A673 (cell line): ENCODE measurements at regions not wholly inside any gene's neighbourhood (a gene's known extent, or its start where the extent isn't known, plus 50 kb on each side); places are given as distances from the start of the nearest gene placed in this dataset.

ENCODE experiments used
- BruUV-seq: library from RNA; stranded (reverse); fragments of 400-500 nt; replicated peaks from 2 replicates; lab custom pipeline; 2021; lab: Mats Ljungman, UMichigan
- CTCF ChIA-PET: fragments of 300-600 bp; sonication (Branson Sonifier 250); formaldehyde crosslinking; loops from one replicate; lab custom pipeline; 2022; ENCODE audit warnings: antibody characterized with exemption; lab: Charles Lee
- POLR2A ChIA-PET: fragments of 300-600 bp; sonication (Branson Sonifier 250); formaldehyde crosslinking; loops from one replicate; lab custom pipeline; 2022; ENCODE audit warnings: antibody characterized with exemption; ENCODE audit not compliant: low non-redundant PET; lab: Charles Lee
- DNase-seq: peaks from one replicate; pipeline ENCODE4 v3.0.0-alpha.2; 2015; ENCODE audit warnings: low spot score
- H3K27ac ChIP-seq: fragments of 200-600 bp; sonication (generic); 2 replicates; pipeline ENCODE4 v1.5.1; 2016; ENCODE audit warnings: mixed run types, low read depth, mild to moderate bottlenecking, mixed read lengths, antibody characterized with exemption, low read length; ENCODE audit not compliant: poor library complexity, severe bottlenecking
- H3K27me3 ChIP-seq: fragments of 200-600 bp; sonication (generic); replicated peaks from 2 replicates; pipeline ENCODE4 v1.6.1; 2017; ENCODE audit warnings: mixed run types, low read depth, mild to moderate bottlenecking, mixed read lengths, antibody characterized with exemption, low read length; ENCODE audit not compliant: insufficient read depth, poor library complexity
- H3K36me3 ChIP-seq: fragments of 200-600 bp; sonication (generic); 2 replicates; pipeline ENCODE4 v1.6.1; 2016; ENCODE audit warnings: mixed run types, mild to moderate bottlenecking, mixed read lengths, antibody characterized with exemption, low read length; ENCODE audit not compliant: insufficient read depth, poor library complexity, severe bottlenecking
- H3K4me1 ChIP-seq: fragments of 200-600 bp; sonication (generic); 2 replicates; pipeline ENCODE4 v1.6.1; 2017; ENCODE audit warnings: mixed run types, mild to moderate bottlenecking, mixed read lengths, antibody characterized with exemption, low read length; ENCODE audit not compliant: insufficient read depth, poor library complexity, severe bottlenecking
- H3K4me3 ChIP-seq: fragments of 200-600 bp; sonication (generic); 2 replicates; pipeline ENCODE4 v1.5.1; 2016; ENCODE audit warnings: low read depth, mixed run types, mild to moderate bottlenecking, mixed read lengths, low read length; ENCODE audit not compliant: poor library complexity, severe bottlenecking
- H3K9me3 ChIP-seq: fragments of 200-600 bp; sonication (generic); 2 replicates; pipeline ENCODE4 v1.6.1; 2016; ENCODE audit warnings: mixed run types, low read depth, mild to moderate bottlenecking, mixed read lengths, antibody characterized with exemption, low read length; ENCODE audit not compliant: poor library complexity, severe bottlenecking
- EZH2 ChIP-seq: fragments of 200-600 bp; sonication (generic); IDR thresholded peaks from 2 replicates; pipeline ENCODE4 v1.6.1; 2017; ENCODE audit warnings: borderline replicate concordance, low read depth, mild to moderate bottlenecking, mixed read lengths, antibody characterized with exemption, low read length; ENCODE audit not compliant: poor library complexity, severe bottlenecking
- intact Hi-C: fragments of 100-400 bp; cut with micrococcal nuclease; formaldehyde crosslinking; loops from one replicate; pipeline ENCODE4 v1.10.0; 2022; ENCODE audit not compliant: unreplicated experiment
- TF ChIP-seq, protein P1 (sequence below): fragments of 300-800, 200-600 bp; sonication (generic); conservative IDR thresholded peaks from 2 replicates; pipeline ENCODE4 v1.5.1; 2017; ENCODE audit warnings: low read depth, mild to moderate bottlenecking, antibody characterized with exemption, low read length, moderate library complexity, mixed read lengths

DNA sequence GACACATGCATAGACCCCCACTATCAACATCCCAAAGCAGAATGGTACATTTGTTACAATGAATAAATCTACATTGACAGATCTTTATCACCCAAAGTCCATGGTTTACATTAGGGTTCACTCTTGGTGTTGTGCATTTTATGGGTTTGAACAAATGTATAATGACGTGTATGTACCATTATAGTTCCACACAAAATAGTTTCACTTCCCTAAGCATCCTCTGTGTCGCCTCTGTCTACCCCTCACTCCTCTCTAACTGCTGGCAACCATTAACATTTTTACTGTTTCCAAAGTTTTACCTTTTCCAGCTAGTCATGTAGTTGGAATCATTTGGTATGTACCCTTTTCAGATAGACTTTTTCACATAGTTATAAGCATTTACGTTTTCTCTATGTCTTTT is 69.5 kb upstream of the LMO3 start:
- no peaks in the 10 kb centered on the region for H3K36me3 ChIP-seq
- no peaks in the 10 kb centered on the region for H3K27me3 ChIP-seq
- H3K27ac ChIP-seq, result no peak overlapping the region
- intact Hi-C loops, result no loop called here
- no peak for DNase-seq
- POLR2A ChIA-PET, result no interaction called here
- H3K9me3 ChIP-seq, result no peaks in the 10 kb centered on the region
- TF ChIP-seq, protein P1, sequence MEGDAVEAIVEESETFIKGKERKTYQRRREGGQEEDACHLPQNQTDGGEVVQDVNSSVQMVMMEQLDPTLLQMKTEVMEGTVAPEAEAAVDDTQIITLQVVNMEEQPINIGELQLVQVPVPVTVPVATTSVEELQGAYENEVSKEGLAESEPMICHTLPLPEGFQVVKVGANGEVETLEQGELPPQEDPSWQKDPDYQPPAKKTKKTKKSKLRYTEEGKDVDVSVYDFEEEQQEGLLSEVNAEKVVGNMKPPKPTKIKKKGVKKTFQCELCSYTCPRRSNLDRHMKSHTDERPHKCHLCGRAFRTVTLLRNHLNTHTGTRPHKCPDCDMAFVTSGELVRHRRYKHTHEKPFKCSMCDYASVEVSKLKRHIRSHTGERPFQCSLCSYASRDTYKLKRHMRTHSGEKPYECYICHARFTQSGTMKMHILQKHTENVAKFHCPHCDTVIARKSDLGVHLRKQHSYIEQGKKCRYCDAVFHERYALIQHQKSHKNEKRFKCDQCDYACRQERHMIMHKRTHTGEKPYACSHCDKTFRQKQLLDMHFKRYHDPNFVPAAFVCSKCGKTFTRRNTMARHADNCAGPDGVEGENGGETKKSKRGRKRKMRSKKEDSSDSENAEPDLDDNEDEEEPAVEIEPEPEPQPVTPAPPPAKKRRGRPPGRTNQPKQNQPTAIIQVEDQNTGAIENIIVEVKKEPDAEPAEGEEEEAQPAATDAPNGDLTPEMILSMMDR, result no peak
- no peak for TF ChIP-seq EZH2
- no peaks in the 10 kb centered on the region for H3K4me1 ChIP-seq
- BruUV-seq, result no TSS peak
- CTCF ChIA-PET, result interaction anchor here (0.6 kb wide), 1 partner anchor 10 kb away, joined by 3 read pairs; no protein-coding TSS in a partner anchor
- no peak overlapping the region for H3K4me3 ChIP-seq

DNA sequence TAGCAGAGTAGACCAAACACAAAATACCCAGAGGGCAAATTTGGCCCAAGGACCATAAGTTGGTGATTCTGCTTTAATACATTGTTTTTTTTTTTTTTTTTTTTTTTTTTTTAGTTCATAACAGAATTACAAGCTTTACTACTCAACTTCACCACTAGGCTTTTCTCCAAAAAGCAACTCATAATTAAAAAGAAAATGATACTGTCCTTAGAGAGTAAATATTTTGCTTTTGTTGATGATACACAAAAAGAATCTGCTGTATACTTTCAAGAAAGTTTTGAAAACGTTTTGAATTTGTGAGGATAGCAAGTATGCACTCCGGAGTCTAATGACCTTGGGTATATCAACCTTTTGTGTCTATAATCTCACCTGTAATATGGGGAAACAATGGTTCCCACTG is 68.9 kb upstream of the LMO3 start:
- H3K36me3 ChIP-seq, result no peaks in the 10 kb centered on the region
- TF ChIP-seq, protein P1, result no peak
- no peak for TF ChIP-seq EZH2
- ChIA-PET POLR2A (no interaction called here), CTCF (no interaction called here)
- no peak for DNase-seq
- H3K4me1 ChIP-seq, result no peaks in the 10 kb centered on the region
- no peak overlapping the region for H3K27ac ChIP-seq
- no TSS peak for BruUV-seq
- intact Hi-C loops, result no loop called here
- no peaks in the 10 kb centered on the region for H3K27me3 ChIP-seq
- H3K9me3 ChIP-seq, result no peaks in the 10 kb centered on the region
- no peak overlapping the region for H3K4me3 ChIP-seq

DNA sequence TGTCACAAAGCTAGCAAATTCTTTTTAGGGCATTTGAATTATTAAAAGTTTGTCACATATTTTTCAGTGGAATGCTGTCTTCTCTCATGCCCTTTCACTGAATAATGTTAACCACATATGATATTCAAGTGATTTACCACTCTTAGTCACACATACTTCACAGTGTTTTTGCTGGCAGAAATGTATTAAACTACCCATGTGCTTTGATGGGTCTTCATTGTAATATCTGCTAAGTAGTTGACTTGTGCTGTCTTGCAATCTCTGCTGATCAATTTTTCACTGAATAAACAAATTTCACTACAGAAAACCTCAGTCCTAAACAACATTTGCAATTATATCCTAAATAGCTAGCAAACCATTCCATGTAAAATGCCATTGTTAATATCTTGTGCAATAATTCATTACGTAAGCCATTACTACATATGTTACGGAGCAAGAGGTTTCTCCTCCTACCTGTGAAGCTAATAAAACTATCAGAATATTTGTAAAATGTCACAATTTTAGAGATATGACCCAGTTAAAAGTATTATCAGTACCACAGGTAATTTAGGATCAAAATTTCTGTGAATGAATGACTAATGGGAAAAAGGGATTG is 64.6 kb upstream of the LMO3 start:
- TF ChIP-seq, protein P1, result no peak
- TF ChIP-seq EZH2, result no peak
- no TSS peak for BruUV-seq
- no peaks in the 10 kb centered on the region for H3K36me3 ChIP-seq
- DNase-seq, result no peak
- H3K4me3 ChIP-seq, result no peak overlapping the region
- intact Hi-C loops, result no loop called here
- POLR2A ChIA-PET, result no interaction called here
- H3K27ac ChIP-seq, result no peak overlapping the region
- no peaks in the 10 kb centered on the region for H3K27me3 ChIP-seq
- CTCF ChIA-PET, result no interaction called here
- H3K9me3 ChIP-seq, result no peaks in the 10 kb centered on the region
- no peaks in the 10 kb centered on the region for H3K4me1 ChIP-seq
